HepG2 (cell line): ENCODE measurements at regions not wholly inside any gene's neighbourhood (a gene's known extent, or its start where the extent isn't known, plus 50 kb on each side); places are given as distances from the start of the nearest gene placed in this dataset.
"Not testable (repeated sequence)": the region's sequence is repeated elsewhere in the genome, so short reads cannot be mapped to it uniquely, and the experiment has no call there.

Experiments used
- ATAC-seq: fragments of 200-7000 bp; cut with Tn5 transposase; 3 replicates; pipeline ENCODE4 v1.9.1; 2020; ENCODE audit warnings: mild to moderate bottlenecking, moderate library complexity
- BruUV-seq: library from RNA; stranded (reverse); fragments of 400-500 nt; replicated peaks from 2 replicates; lab custom pipeline; 2021; lab: Mats Ljungman, UMichigan
- CTCF ChIA-PET: fragments of 300-600 bp; formaldehyde crosslinking; extraction: SDS; loops from one replicate; lab custom pipeline; 2021; ENCODE audit warnings: low total read pairs, inconsistent platforms, low intra/inter-chr PET ratio; lab: Yijun Ruan, JAX
- POLR2A ChIA-PET: fragments of 350-600 bp; sonication (Branson Sonifier 250); formaldehyde crosslinking; loops from one replicate; lab custom pipeline; 2020; ENCODE audit warnings: antibody characterized with exemption, inconsistent platforms; lab: Yijun Ruan, JAX
- DNase-seq: peaks from one replicate; pipeline ENCODE4 v3.0.0-alpha.2; 2015; ENCODE audit warnings: low spot score
- FAIRE-seq: peaks from 3 replicates; lab custom pipeline; 2011; peaks lifted over from hg19 to GRCh38; lab: Jason Lieb, UNC
- H2AFZ ChIP-seq: one replicate; pipeline ENCODE4 v1.6.1; 2011; ENCODE audit warnings: low read length, inconsistent platforms
- H3K27ac ChIP-seq: fragments of 300-600 bp; 3 replicates; pipeline ENCODE4 v1.8.0; 2011; ENCODE audit warnings: mixed run types, mild to moderate bottlenecking, mixed read lengths, low read length, inconsistent platforms; ENCODE audit not compliant: insufficient read depth; ENCODE audit errors: extremely low read length
- H3K27me3 ChIP-seq, 2 experiments: fragments of 200-600 bp in 1 of 2; 2 replicates in 1 of 2; 3 replicates in 1 of 2; pipeline versions ENCODE4 v1.6.0 to v1.8.0; 2011; ENCODE audit warnings: low read length in 2 of 2, mild to moderate bottlenecking in 2 of 2, moderate library complexity in 2 of 2, inconsistent platforms in 1 of 2; ENCODE audit not compliant: insufficient read depth in 2 of 2, control insufficient read depth in 1 of 2
- H3K36me3 ChIP-seq, 2 experiments: fragments of 200-600 bp in 1 of 2; replicated peaks in 1 of 2; 2 replicates in 1 of 2; 3 replicates in 1 of 2; pipeline versions ENCODE4 v1.5.1 to v1.8.0; 2011; ENCODE audit warnings: low read length in 2 of 2, inconsistent platforms in 1 of 2; ENCODE audit not compliant: insufficient read depth in 2 of 2, control insufficient read depth in 1 of 2
- H3K4me1 ChIP-seq: 2 replicates; pipeline ENCODE4 v1.5.1; 2012; ENCODE audit warnings: low read length, inconsistent platforms; ENCODE audit not compliant: insufficient read depth
- H3K4me2 ChIP-seq: 2 replicates; pipeline ENCODE4 v1.6.0; 2011; ENCODE audit warnings: low read depth, low read length, inconsistent platforms
- H3K4me3 ChIP-seq, 3 experiments: fragments of 200-600 bp in 1 of 3; sonication (generic), shearing (Covaris generic) in 1 of 3; replicated peaks in 1 of 3; 2 replicates each; pipeline ENCODE4 v1.5.1; 2011 to 2016; ENCODE audit warnings: low read length in 3 of 3, inconsistent platforms in 2 of 3, low read depth in 2 of 3, mild to moderate bottlenecking in 2 of 3, control low read depth in 1 of 3, mixed read lengths in 1 of 3; ENCODE audit not compliant: insufficient read depth in 1 of 3
- H3K79me2 ChIP-seq: one replicate; pipeline ENCODE4 v1.6.1; 2011; ENCODE audit warnings: low read length, inconsistent platforms; ENCODE audit not compliant: insufficient read depth
- H3K9ac ChIP-seq: 2 replicates; pipeline ENCODE4 v1.6.0; 2011; ENCODE audit warnings: mild to moderate bottlenecking, low read depth, low read length, inconsistent platforms; ENCODE audit not compliant: insufficient read depth
- H3K9me3 ChIP-seq: 2 replicates; pipeline ENCODE4 v1.5.1; 2012; ENCODE audit warnings: mild to moderate bottlenecking, low read length
- H4K20me1 ChIP-seq: 2 replicates; pipeline ENCODE4 v1.6.0; 2011; ENCODE audit warnings: inconsistent platforms, mild to moderate bottlenecking, low read length, moderate library complexity; ENCODE audit not compliant: insufficient read depth
- HOXA9 ChIP-seq: sonication (generic); formaldehyde crosslinking; IDR thresholded peaks from 2 replicates; pipeline ENCODE4 v1.8.1; 2022; ENCODE audit warnings: missing genetic modification reagents, mild to moderate bottlenecking, moderate library complexity, borderline replicate concordance
- TARDBP ChIP-seq: sonication (generic); formaldehyde crosslinking; IDR thresholded peaks from 2 replicates; pipeline ENCODE4 v1.8.0; 2022; ENCODE audit warnings: mild to moderate bottlenecking, missing genetic modification reagents
- ZFX ChIP-seq: sonication (generic); formaldehyde crosslinking; IDR thresholded peaks from 2 replicates; pipeline ENCODE4 v1.4.0; 2020; ENCODE audit warnings: mild to moderate bottlenecking, low read depth, missing genetic modification reagents, moderate library complexity
- ZNF101 ChIP-seq: sonication (generic); formaldehyde crosslinking; IDR thresholded peaks from 2 replicates; pipeline ENCODE4 v1.4.0; 2020; ENCODE audit warnings: mild to moderate bottlenecking, low read depth, missing genetic modification reagents, borderline replicate concordance
- ZNF75D ChIP-seq: sonication (generic); formaldehyde crosslinking; IDR thresholded peaks from 2 replicates; pipeline ENCODE4 v1.8.1; 2023; ENCODE audit warnings: missing genetic modification reagents, mild to moderate bottlenecking, borderline replicate concordance
- WGBS: methylation state at CpG from one replicate; pipeline ENCODE4 v1.1.6; 2017; ENCODE audit warnings: low lambda C conversion rate; 5-methylcytosine and 5-hydroxymethylcytosine counted together
- in situ Hi-C: cut with HindIII; loops from 2 replicates; pipeline ENCODE4 v1.10.0; 2017; ENCODE audit warnings: low pct_unique_long_range_greater_than_20kb; ENCODE audit not compliant: extremely low pct_ligation_motif_present
- intact Hi-C: fragments of 100-400 bp; cut with micrococcal nuclease; formaldehyde crosslinking; loops from one replicate; pipeline ENCODE4 v1.10.0; 2022; ENCODE audit not compliant: unreplicated experiment
- TF ChIP-seq, protein P1 (sequence below): sonication (generic); formaldehyde crosslinking; IDR thresholded peaks from 2 replicates; pipeline ENCODE4 v1.4.0; 2020; ENCODE audit warnings: missing genetic modification reagents

DNA sequence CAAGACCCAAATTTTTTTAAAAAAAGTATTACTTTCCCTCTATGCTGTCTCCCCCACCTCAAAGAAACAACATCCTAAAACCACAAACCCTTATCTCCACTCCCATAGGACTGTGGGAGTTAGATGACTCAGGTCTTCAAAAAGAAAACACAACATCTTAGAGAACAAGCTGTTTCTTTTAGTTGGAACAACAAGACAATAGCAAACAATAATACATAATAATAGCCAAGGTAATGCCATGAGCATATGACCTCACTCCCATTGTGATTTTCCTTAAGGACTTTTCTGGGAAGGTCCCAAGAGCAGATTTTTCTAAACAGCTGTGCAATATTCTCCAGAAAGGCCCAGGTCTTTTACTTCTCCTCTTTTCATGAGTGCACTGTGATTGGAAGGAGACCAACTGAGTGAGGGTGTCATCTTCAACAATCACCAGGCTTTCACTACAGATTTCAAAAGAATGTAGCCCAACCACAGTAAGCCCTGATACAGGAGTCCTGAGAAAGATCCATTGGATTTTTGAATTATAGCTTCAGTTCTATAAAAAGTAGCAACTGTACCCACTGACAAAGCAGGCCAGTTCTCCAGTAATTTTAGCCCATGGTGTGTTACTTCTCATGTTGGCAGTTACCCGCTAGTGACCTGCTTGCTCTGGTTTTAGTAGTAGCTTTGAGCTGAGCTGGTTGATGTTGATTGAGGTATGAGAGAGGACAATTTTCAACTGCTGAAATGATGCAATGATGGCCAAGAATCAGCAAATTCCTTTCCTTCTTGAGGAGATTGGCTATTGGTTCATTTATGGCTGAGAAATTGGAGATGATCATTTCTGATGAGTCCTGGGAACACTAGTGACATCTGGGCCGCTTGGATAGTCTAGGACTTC is 144.5 kb upstream of the TCF4 start (continued):
- no peak for TF ChIP-seq TARDBP (CRISPR knock-in tag)
- TF ChIP-seq, protein P1, sequence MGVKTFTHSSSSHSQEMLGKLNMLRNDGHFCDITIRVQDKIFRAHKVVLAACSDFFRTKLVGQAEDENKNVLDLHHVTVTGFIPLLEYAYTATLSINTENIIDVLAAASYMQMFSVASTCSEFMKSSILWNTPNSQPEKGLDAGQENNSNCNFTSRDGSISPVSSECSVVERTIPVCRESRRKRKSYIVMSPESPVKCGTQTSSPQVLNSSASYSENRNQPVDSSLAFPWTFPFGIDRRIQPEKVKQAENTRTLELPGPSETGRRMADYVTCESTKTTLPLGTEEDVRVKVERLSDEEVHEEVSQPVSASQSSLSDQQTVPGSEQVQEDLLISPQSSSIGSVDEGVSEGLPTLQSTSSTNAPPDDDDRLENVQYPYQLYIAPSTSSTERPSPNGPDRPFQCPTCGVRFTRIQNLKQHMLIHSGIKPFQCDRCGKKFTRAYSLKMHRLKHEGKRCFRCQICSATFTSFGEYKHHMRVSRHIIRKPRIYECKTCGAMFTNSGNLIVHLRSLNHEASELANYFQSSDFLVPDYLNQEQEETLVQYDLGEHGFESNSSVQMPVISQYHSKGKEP (CRISPR knock-in tag), result no peak
- no peak for TF ChIP-seq HOXA9
- no peak for TF ChIP-seq ZNF101 (CRISPR knock-in tag)

DNA sequence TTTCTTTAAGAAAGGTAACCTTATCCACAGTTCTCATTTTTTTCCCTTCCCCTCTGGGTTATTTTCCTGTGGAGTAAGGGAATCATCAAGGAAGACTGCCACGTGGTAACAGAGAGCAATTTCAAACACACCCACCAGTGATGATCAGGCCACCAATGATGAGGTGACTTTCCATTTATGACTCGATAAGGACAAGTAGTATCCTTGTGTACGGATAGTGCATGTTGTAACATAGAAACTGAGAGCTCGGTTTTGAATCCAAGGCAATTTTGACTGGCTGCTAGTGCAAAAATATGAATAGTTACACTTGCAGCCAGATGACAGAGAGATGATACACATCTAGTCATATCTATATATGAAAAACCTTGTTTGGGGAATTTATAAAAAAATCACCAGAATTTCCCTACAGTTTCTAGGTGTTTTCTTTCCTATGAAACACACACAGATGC is 143.6 kb upstream of the TCF4 start:
- ATAC-seq (no peak), DNase-seq (no peak), FAIRE-seq (no peak)
- CTCF ChIA-PET, result no interaction called here
- Histone ChIP-seq H3K9ac (no peak overlapping the region), H3K4me2 (no peak overlapping the region), H3K9me3 (peaks cover 51% of the 10 kb centered on the region), H4K20me1 (no peaks in the 10 kb centered on the region), H3K36me3 (no peaks in the 10 kb centered on the region)
- BruUV-seq, result no TSS peak
- in situ Hi-C loops, result no loop called here
- no peak for TF ChIP-seq ZFX (CRISPR knock-in tag)
- TF ChIP-seq ZNF75D, result no peak
- TF ChIP-seq, all 625 proteins: peak for 0
- intact Hi-C loops, result no loop called here
- no peak overlapping the region for H3K27ac ChIP-seq
- H3K4me1 ChIP-seq, result no peaks in the 10 kb centered on the region
- H2AFZ ChIP-seq, result no peak overlapping the region
- POLR2A ChIA-PET, result no interaction called here
- no peaks in the 10 kb centered on the region for H3K79me2 ChIP-seq
- H3K27me3 ChIP-seq, result no peaks in the 10 kb centered on the region
- WGBS, result 2% methylated on average over 4 of the region's 4 CpGs
- H3K4me3 ChIP-seq, result no peak overlapping the region

DNA sequence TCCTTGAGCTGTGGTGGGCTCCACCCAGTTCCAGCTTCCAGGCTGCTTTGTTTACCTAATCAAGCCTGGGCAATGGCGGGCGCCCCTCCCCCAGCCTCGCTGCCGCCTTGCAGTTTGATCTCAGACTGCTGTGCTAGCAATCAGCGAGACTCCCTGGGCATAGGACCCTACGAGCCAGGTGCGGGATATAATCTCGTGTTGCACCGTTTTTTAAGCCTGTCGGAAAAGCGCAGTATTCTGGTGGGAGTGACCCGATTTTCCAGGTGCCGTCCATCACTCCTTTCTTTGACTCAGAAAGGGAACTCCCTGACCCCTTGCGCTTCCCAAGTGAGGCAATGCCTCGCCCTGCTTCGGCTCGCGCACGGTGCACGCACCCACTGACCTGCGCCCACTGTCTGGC is 133.0 kb upstream of the TCF4 start:
- not testable (repeated sequence) for H3K79me2 ChIP-seq

More for the DNA sequence above, 133.0 kb upstream of the TCF4 start:
- DNase-seq, H2AFZ ChIP-seq, intact Hi-C loops, BruUV-seq, FAIRE-seq, ATAC-seq, H3K4me1 ChIP-seq, POLR2A ChIA-PET, H3K36me3 ChIP-seq, H3K9ac ChIP-seq, H3K27ac ChIP-seq, in situ Hi-C loops, H3K27me3 ChIP-seq, H3K4me3 ChIP-seq, H4K20me1 ChIP-seq, H3K4me2 ChIP-seq, CTCF ChIA-PET: not testable (repeated sequence)
- peaks cover 22% of the 10 kb centered on the region for H3K9me3 ChIP-seq
- no CpG with 5 or more reads among the region's 21 CpGs for whole genome bisulfite sequencing
